Colonic mucosa (tissue), 4 donors: ENCODE measurements at regions not wholly inside any gene's neighbourhood (a gene's known extent, or its start where the extent isn't known, plus 50 kb on each side); places are given as distances from the start of the nearest gene placed in this dataset.

Source experiments
- DNase-seq: peaks from one replicate; pipeline ENCODE4 v3.0.0-alpha.2; 2020
- H3K27ac ChIP-seq: fragments of 200-600 bp; one replicate; pipeline ENCODE4 v1.8.0; 2021
- H3K27me3 ChIP-seq: fragments of 200-600 bp; one replicate; pipeline ENCODE4 v1.8.0; 2021
- H3K36me3 ChIP-seq: fragments of 200-600 bp; one replicate; pipeline ENCODE4 v1.8.0; 2021
- H3K4me1 ChIP-seq: fragments of 200-600 bp; one replicate; pipeline ENCODE4 v1.8.0; 2021; ENCODE audit warnings: mild to moderate bottlenecking
- H3K4me3 ChIP-seq: fragments of 200-600 bp; one replicate; pipeline ENCODE4 v1.8.0; 2021
- H3K9ac ChIP-seq, 2 donors: one replicate each; pipeline ENCODE4 v1.7.0; 2013; ENCODE audit warnings: control low read depth in 2 of 2, low read depth in 2 of 2, low read length in 2 of 2
- H3K9me3 ChIP-seq: fragments of 200-600 bp; one replicate; pipeline ENCODE4 v1.8.0; 2021
- CTCF ChIP-seq: fragments of 200-600 bp; IDR thresholded peaks from one replicate; pipeline ENCODE4 v1.8.0; 2022; ENCODE audit warnings: antibody characterized with exemption, mild to moderate bottlenecking
- intact Hi-C: fragments of 100-400 bp; cut with DNase I; formaldehyde crosslinking; loops from one replicate; pipeline ENCODE4 v1.14.1; 2022
- donor health status: healthy.
- donor health status: DM: no; HTN: no; CAD: no.
- donor health status: DM: no; HTN: no; CAD: no.

DNA sequence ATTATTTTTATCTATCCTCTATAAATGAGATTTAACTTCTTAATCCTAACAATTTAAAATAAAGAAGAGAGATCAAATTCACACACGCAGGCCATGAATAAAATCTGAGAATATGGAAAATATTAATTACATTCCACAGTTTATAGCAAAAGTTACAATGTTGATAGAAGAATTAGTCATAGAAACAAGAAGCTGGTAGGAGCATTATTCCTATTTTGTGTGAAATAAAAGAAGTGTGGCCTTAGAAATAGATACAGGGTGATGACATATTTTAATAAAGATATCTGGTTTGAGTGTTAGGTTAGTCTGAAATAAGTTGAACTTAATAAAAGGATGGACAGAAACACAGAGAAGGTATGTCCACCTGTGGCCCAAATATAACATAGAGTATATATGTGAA lies 790.4 kb upstream of the NUDT12 start:
- Histone ChIP-seq H3K9ac (no peak overlapping the region), H3K27me3 (no peaks in the 10 kb centered on the region), H3K36me3 (no peaks in the 10 kb centered on the region), H3K27ac (no peak overlapping the region), H3K9me3 (no peaks in the 10 kb centered on the region), H3K4me3 (no peak overlapping the region), H3K4me1 (no peaks in the 10 kb centered on the region)
- intact Hi-C loops = no loop called here
- no peak for TF ChIP-seq CTCF
- DNase-seq = no peak

- intact Hi-C loops = no loop called here
- H3K27ac ChIP-seq = no peak overlapping the region
- no peak overlapping the region for H3K9ac ChIP-seq
- H3K36me3 ChIP-seq = no peaks in the 10 kb centered on the region
- H3K27me3 ChIP-seq = no peaks in the 10 kb centered on the region
- DNase-seq = no peak
- no peak overlapping the region for H3K4me3 ChIP-seq
- H3K4me1 ChIP-seq = no peaks in the 10 kb centered on the region
- TF ChIP-seq CTCF = no peak
- H3K9me3 ChIP-seq = no peaks in the 10 kb centered on the region
Observed at GRCh38 chr5:104347119-104347708, 784.6 kb upstream of the NUDT12 start.

- intact Hi-C loops = no loop called here
Observed at GRCh38 chr5:104345222-104346016, 782.8 kb upstream of the NUDT12 start.

GRCh38 chr5:104344809-104345208 lies 782.2 kb upstream of the NUDT12 start:
- no peaks in the 10 kb centered on the region for H3K36me3 ChIP-seq
- H3K27me3 ChIP-seq = no peaks in the 10 kb centered on the region
- no peak for TF ChIP-seq CTCF
- H3K9me3 ChIP-seq = no peaks in the 10 kb centered on the region
- intact Hi-C loops = no loop called here
- H3K4me3 ChIP-seq = no peak overlapping the region
- no peak overlapping the region for H3K9ac ChIP-seq
- H3K4me1 ChIP-seq = no peaks in the 10 kb centered on the region
- no peak overlapping the region for H3K27ac ChIP-seq
- no peak for DNase-seq

More at GRCh38 chr5:104345222-104346016, 782.8 kb upstream of the NUDT12 start:
- DNase-seq = no peak
- no peak overlapping the region for H3K27ac ChIP-seq
- no peaks in the 10 kb centered on the region for H3K4me1 ChIP-seq
- no peak overlapping the region for H3K4me3 ChIP-seq
- no peaks in the 10 kb centered on the region for H3K27me3 ChIP-seq
- TF ChIP-seq CTCF = no peak
- H3K9ac ChIP-seq = no peak overlapping the region
- no peaks in the 10 kb centered on the region for H3K9me3 ChIP-seq
- no peaks in the 10 kb centered on the region for H3K36me3 ChIP-seq

DNA sequence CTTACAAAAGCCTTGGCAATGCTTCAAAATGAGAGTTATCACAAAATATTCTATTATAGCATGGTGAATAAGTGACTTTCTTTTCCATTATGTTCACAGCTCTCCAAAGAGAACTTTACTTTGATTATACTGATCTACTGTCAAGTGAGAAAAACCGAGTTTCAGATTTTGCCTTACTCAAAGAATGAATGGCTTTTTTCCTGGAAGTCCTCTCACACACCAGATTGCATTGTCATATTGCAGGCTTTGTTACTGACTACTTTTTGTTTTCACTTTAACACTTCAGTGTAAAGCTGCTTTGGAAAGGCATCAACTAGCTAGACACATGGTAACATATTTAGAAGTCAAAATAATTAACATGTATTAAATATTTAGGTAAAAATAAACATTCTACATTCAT lies 765.2 kb upstream of the NUDT12 start:
- no peak for DNase-seq
- H3K27ac ChIP-seq = no peak overlapping the region
- no peak overlapping the region for H3K9ac ChIP-seq
- H3K4me1 ChIP-seq = no peaks in the 10 kb centered on the region
- TF ChIP-seq CTCF = no peak
- H3K9me3 ChIP-seq = no peaks in the 10 kb centered on the region
- H3K27me3 ChIP-seq = no peaks in the 10 kb centered on the region
- intact Hi-C loops = no loop called here
- no peaks in the 10 kb centered on the region for H3K36me3 ChIP-seq
- no peak overlapping the region for H3K4me3 ChIP-seq
